PFSK-1 (cell line): ENCODE measurements at regions not wholly inside any gene's neighbourhood (a gene's known extent, or its start where the extent isn't known, plus 50 kb on each side); places are given as distances from the start of the nearest gene placed in this dataset.

Experiments
- FOXP2 ChIP-seq: optimal IDR thresholded peaks from 2 replicates; pipeline ENCODE3; 2011; ENCODE audit warnings: borderline replicate concordance, control low read depth, inconsistent platforms; ENCODE audit not compliant: insufficient read depth; ENCODE audit errors: extremely low read length, extremely low read depth
- POLR2AphosphoS5 ChIP-seq: IDR thresholded peaks from 2 replicates; pipeline ENCODE4 v1.6.1; 2012; ENCODE audit warnings: low read depth, mild to moderate bottlenecking, control low read depth, low read length, moderate library complexity
- REST ChIP-seq, 2 experiments: IDR thresholded peaks; 2 replicates each; pipeline versions ENCODE4 v1.6.1 to v1.8.0; 2011 to 2012; ENCODE audit warnings: low read depth in 2 of 2, low read length in 2 of 2, control low read depth in 1 of 2, inconsistent platforms in 1 of 2, mild to moderate bottlenecking in 1 of 2, moderate library complexity in 1 of 2; ENCODE audit not compliant: insufficient read depth in 1 of 2
- SIN3A ChIP-seq: IDR thresholded peaks from 2 replicates; pipeline ENCODE4 v1.6.1; 2012; ENCODE audit warnings: mild to moderate bottlenecking, low read length, moderate library complexity, borderline replicate concordance; ENCODE audit not compliant: insufficient read depth
- TAF1 ChIP-seq: IDR thresholded peaks from 2 replicates; pipeline ENCODE4 v1.6.1; 2012; ENCODE audit warnings: low read length, control low read depth, borderline replicate concordance; ENCODE audit not compliant: insufficient read depth

- TF ChIP-seq REST (IDR thresholded peaks at IDR 0.05; ENCODE audit: insufficient read depth in 1 of 2, low read depth in 2 of 2, low read length in 2 of 2) (no peak), FOXP2 (no peak), SIN3A (no peak), TAF1 (no peak), POLR2AphosphoS5 (no peak)
Measured at GRCh38 chr1:81596341-81596740, 204.4 kb upstream of the ADGRL2 start.

- TF ChIP-seq TAF1 (no peak), SIN3A (no peak)
Measured at GRCh38 chr1:81594206-81594605, 206.5 kb upstream of the ADGRL2 start.

GRCh38 chr1:81592233-81592632 is 208.5 kb upstream of the ADGRL2 start:
- TF ChIP-seq FOXP2 (no peak), TAF1 (no peak), SIN3A (no peak), REST (IDR thresholded peaks at IDR 0.05; ENCODE audit: insufficient read depth in 1 of 2, low read depth in 2 of 2, low read length in 2 of 2) (no peak), POLR2AphosphoS5 (no peak)

GRCh38 chr1:81590171-81590570 is 210.6 kb upstream of the ADGRL2 start:
- no peak for TF ChIP-seq FOXP2
- TF ChIP-seq POLR2AphosphoS5: no peak
- TF ChIP-seq SIN3A: no peak
- TF ChIP-seq REST (IDR thresholded peaks at IDR 0.05; ENCODE audit: insufficient read depth in 1 of 2, low read depth in 2 of 2, low read length in 2 of 2): no peak
- TF ChIP-seq TAF1: no peak

- TF ChIP-seq TAF1 (no peak), REST (IDR thresholded peaks at IDR 0.05; ENCODE audit: insufficient read depth in 1 of 2, low read depth in 2 of 2, low read length in 2 of 2) (no peak), POLR2AphosphoS5 (no peak), FOXP2 (no peak), SIN3A (no peak)
Measured at GRCh38 chr1:81588149-81588548, 212.6 kb upstream of the ADGRL2 start.
